H1 (cell line): ENCODE measurements at regions not wholly inside any gene's neighbourhood (a gene's known extent, or its start where the extent isn't known, plus 50 kb on each side); places are given as distances from the start of the nearest gene placed in this dataset.

ENCODE experiments used
- CEBPB ChIP-seq: IDR thresholded peaks from 2 replicates; pipeline ENCODE4 v1.6.1; 2012; ENCODE audit warnings: low read depth, low read length
- GABPA ChIP-seq: IDR thresholded peaks from 2 replicates; pipeline ENCODE4 v1.6.1; 2011; ENCODE audit warnings: mild to moderate bottlenecking, low read length, moderate library complexity, borderline replicate concordance; ENCODE audit not compliant: insufficient read depth

GRCh38 chr10:9885761-9886160 is 1131.9 kb upstream of the CELF2 start (continued):
- TF ChIP-seq CEBPB (no peak), GABPA (no peak)
